GM18511 (cell line): ENCODE measurements at regions not wholly inside any gene's neighbourhood (a gene's known extent, or its start where the extent isn't known, plus 50 kb on each side); places are given as distances from the start of the nearest gene placed in this dataset.
A peak's percentile ranks its signal among the peaks of the same experiment; 100 is the strongest.

Source experiments
- ATAC-seq: cut with Tn5 transposase; IDR thresholded peaks from one replicate; pipeline ENCODE4 v1.9.1; 2021; ENCODE audit warnings: mild to moderate bottlenecking, moderate library complexity; ENCODE audit not compliant: unreplicated experiment

DNA sequence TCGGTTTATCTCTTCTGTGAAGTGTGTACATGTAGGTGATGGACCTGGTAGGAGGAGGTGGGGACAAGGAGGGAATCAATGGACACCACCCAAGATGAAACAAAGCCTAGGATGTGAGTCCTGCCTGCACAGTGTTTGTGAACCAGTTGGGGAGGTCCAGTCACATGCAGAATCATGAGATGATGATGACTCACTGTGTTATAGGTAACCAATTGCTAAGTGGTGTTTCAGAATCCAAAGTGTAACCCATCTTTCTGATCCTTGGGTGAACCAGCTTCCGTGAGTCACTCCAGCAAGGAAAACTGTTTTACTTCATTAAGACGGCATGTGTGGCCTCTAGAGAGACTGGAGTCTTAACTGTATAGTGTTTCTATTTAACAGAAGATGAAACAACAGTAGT lies 57.9 kb upstream of the HPF1 start:
- peak; percentile 58 for ATAC-seq

DNA sequence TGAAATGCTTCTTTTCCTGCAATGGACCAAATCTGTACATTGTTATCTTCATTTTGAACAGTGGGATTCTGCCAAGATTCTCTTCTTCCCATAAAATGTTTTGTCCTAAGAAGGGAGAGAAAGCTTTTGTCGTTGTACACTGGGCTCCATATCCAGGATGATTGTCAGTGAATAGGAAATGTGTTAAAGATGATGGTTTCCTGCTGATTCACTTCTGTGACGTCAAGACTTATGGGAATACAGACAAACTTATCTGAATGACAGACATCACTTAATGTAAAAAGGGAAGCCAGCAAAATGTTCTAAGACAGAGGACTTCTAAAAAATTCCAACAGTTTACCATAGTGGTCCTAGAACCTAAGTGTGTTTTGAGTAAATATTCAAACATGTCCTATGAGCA lies 53.7 kb upstream of the HPF1 start:
- ATAC-seq: no peak

DNA sequence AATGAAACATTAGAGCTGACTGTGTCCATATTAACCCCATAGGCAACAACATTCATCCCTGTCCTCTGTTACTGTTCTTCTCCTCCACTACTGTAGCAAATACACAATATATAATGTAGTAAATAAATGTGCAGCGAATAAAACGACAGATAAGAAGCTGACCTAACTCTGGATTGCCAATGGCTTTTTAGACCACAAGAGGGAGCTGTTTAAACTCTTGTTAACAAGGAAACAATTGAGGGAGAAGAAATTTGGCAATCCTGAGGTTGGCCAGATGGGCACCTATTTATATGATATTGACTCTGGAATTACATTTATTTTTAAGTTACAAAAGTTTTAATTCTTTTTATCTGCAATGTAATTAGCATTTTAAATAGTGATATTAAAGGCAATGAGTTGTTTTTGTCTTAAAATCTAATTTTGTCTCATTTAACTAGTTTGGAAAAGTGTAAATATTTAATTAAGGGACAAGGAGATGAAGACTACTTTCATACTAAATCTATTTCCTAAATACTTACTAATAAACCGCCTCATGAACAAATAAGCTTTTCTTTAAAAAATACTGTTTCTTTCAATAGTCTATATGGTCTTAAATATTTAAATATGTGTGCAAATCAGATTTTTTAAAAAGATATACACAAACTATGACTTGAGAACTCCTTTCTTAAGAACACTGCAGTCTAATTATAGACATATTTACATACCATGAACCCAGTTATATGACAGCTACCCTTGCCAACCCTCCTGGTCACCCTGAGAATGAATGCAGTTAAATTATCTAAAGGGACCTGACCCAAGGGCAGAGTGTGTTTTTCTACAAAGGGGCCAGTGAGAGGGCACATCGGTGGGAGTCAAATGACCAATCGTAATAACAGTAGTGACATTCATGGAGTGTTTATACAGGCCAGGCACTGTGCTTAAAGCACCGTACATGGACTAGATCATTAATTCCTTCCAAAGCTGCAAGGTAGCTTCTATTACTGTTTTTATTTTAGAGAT lies 52.9 kb upstream of the HPF1 start:
- peak; percentile 71 for ATAC-seq

- no peak for ATAC-seq
Observed at GRCh38 chr4:169807934-169808509, 50.3 kb upstream of the HPF1 start.
